ENCODE measurements at regions not wholly inside any gene's neighbourhood (a gene's known extent, or its start where the extent isn't known, plus 50 kb on each side); places are given as distances from the start of the nearest gene placed in this dataset.
"Not testable (repeated sequence)": the region's sequence is repeated elsewhere in the genome, so short reads cannot be mapped to it uniquely, and the experiment has no call there.

DNA sequence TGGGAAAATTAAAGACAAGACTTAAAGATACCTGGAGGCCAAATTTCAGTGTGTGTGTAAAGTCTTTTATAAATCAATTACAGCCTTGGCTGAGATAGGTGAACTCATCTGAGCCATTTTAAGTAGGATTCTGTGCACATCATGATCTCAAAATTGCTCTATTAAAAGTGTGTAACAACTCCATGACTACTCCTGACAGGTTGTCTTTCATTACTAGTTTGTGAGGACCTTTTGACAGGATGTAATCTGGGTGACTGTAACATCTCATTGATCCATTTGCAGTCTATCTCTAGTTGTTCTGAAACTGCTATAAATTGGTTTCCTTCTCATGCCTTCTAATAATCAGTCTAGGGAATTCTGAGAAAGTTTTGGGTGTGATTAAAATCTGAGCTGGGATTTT is 753.3 kb downstream of the SLITRK5 start:
- DNase-seq (ENCODE audit: low spot score), result no peak

DNA sequence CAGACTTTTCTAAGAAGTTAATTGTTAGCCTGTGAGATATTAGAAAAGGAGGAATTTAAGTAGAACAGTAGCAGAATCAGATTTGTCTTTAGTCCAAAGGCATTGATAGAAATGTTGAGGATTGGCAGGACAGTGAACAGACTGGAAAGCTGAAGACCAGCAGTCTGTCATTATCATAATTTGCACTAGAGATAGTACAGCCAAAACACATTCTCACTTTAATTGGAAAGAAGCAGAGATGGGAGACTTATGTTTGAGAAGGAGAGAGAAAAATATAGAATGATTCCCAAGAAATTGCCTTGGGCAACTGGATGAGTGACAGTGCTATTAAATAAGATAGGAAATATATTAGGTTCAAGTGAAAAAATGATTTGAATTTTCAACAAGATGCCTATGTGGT is 755.5 kb downstream of the SLITRK5 start:
- DNase-seq (ENCODE audit: low spot score), result no peak

DNA sequence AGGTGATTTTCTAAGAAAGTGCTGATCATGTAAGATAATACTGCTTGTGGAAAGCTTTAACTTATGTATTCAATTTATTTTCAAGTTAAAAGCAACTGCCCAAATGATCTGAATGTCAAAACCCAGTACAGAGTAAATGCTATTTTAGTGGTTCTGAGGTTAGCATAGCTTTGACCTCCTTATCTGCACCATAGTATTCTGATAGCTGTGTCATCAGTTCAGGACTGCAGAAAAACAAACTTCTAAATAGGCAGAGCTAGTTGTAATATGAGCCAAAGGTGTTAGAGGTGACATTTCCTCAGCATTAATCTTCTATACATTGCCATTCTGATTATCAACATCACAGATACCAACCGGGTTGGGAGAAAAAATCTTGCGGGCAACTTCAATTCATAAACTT is 758.7 kb downstream of the SLITRK5 start:
- DNase-seq (ENCODE audit: low spot score), result no peak

DNA sequence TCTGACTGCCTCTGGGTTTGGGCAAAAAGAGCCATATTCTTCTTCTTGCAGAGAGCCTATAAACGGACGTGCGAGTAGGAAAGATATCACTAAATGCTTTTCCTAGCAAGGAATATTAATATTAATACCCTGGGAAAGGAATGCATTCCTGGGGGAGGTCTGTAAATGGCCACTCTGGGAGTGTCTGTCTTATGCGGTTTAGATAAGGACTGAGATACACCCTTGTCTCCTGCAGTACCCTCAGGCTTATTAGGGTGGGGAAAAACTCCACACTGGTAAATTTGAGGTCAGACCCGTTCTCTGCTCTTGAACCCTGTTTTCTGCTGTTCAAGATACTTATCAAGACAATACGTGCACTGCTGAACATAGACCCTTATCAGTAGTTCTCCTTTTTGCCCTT is 763.8 kb downstream of the SLITRK5 start:
- DNase-seq (ENCODE audit: low spot score), result no peak

DNA sequence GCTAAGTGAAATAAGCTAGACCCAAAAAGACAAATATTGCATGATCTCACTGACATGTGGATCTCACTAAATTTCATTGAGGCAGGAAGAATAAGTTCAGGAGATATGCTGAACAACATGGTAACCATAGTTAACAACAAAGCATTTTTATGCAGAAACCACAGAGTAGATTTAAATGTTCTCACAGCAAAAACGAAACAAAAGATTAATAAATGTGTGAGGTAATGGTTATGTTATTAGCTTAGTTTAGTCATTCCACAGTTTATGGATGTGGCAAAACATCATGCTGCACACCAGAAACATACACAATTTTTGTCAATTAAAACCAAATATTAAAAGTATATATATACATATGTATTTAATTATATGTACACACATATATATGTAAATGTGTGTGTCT is 765.8 kb downstream of the SLITRK5 start:
- DNase-seq (ENCODE audit: low spot score), result no peak

DNA sequence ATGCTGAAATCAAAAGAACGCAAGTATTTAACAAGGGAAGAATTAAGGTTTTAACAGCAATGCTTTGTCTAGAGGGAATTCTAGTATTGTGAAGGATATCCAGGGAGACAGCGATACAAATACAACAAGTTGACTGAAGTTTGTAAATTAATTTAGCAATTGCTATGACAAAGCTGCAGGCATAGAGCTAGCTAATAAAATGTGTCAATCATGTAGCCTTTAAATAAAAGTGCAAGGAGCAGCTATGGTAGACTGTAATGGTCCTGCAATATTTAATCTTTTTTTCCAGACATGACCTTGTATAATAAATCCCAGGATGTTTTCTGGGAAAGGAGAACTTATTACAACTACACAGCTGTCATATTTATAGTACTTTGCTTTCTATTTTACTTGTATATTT is 779.3 kb downstream of the SLITRK5 start:
- DNase-seq (ENCODE audit: low spot score), result no peak

DNA sequence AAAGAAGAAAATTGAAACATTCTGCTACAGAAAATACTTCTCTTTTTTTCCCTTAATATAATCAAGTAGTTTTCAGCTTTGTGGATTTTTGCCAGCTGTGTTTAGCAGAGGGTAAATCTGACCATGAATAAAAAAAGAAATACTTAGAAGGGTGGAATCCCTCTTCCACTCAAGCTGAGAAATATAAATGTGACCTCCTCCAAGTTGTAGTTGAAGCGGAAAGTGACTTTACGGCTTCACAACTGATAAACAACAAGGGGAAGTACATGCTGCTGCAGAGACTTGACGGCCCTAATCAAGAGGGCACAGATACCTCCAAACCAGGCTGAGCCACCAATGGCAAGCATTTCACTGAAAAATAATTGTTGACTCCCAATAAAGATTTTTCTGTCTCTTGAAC is 785.0 kb downstream of the SLITRK5 start:
- no peak for DNase-seq (ENCODE audit: low spot score)

DNA sequence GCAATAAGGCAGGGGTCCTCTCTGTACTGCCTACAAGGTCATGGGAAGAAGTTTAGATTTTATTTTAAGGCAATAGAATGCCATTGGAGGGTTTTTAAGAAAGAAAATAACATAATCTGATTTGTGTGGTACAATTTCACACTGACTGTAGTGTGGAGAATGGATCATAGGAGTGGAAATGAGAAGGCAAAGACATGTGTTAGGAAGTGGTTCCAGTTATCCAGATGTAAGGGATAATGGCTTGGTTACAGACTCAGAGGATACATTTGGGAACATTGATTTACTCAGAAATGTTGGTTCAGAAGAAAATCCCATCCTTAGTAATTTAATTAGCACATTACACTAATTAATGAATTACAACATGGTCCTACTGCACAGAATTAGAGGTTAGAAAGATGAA is 788.2 kb downstream of the SLITRK5 start:
- no peak for DNase-seq (ENCODE audit: low spot score)

DNA sequence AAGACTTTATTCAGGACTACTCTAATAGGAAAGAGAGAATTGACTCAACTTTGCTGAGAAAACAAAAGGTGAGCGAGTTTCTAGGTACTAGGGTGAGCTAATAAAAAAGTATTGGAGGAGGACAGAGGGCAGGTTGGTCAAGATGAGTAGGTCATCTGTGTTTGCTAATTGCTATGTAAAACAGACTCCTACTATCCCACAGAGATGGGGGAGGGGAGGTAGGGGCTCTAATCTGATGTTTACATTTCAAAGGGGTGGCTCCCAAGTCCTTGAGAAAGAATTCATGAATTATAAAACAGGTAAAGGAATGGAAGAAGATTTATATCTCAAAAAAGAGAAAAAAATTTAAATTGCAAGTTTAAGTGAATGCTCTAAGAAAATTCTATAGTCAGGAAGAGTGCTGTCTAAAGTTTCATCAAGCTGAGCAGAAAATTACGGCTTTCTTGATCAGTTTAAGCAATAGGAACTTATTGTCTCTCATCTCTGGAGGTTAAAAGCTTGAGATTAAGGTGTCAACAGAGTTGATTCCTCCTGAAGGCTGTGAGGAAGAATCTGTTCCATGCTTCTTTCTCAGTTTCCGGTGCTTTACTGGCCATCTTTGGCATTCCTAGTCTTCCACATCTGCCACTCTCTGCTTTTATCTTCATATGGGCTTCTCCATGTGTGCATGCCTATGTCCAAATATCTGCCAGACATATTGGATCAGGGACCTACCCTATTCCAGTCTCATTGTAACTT is 790.3 kb downstream of the SLITRK5 start:
- no peak for DNase-seq (ENCODE audit: low spot score)

DNA sequence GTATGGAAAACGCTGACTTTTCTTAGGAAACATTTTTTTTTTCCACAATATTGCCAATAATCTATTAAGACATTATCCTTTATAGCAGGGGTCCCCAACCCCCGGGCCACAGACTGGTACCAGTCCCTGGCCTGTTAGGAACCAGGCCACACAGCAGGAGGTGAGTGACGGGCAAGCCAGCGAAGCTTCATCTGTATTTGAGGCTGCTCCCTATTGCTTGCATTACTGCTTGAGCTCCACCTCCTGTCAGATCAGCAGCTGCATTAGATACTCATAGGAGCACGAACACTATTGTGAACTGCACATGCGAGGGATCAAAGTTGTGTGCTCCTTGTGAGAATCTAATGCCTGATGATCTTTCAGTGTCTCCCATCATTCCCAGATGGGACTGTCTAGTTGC is 793.7 kb downstream of the SLITRK5 start:
- DNase-seq (ENCODE audit: low spot score), result no peak

DNA sequence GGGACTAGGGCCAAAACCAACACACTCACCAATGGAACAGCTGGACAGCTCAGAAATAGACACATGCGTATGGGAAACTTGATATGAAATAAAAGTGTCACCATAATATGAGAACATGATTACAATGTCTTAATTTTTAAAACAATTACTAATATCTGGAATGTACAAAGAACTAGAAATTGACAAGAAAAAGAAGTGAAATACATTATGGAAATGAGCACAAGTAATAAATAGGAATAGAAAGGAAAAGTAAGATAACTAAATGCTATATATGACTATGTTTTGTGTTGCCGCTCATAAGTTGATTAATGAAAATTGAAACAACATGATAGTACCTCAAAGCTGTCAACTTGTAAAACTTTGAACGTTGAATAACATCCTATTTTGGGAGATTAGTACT is 801.1 kb downstream of the SLITRK5 start:
- DNase-seq (ENCODE audit: low spot score), result no peak

DNA sequence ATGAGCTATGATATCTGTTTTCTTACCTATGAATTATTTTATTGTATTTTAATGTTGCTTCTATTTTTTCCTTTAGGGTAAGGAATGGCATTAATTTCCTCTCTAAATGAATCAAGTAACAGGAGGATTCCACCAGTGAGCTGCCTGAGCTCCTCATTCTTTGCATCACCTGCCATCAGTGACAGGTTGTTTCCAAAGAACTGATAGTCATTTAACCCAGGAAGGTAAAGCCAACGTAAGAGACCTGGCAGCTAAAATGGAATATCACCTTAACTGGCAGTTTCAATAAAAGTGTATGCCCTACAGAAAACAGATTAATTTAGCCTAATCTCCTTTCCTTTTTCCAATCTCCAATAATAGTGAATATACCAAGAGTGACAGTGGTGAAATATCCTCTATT is 812.0 kb downstream of the SLITRK5 start:
- no peak for DNase-seq (ENCODE audit: low spot score)

DNA sequence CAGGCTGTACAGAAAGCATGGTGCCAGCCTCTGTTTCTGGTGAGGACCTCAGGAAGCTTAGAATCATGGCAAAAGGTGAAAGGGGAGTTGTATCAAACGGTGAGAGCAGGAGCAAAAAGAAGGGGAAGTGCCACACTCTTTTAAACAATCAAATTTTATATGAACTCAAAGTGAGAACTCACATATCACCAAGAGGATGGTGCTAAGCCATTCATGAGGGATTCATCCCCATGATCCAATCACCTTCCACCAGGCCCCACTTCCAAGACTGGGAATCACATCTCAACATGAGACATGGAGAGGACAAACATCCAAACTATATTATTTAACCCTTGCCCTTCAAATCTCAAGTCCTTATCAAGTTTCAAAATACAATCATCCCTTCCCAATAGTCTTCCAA is 836.7 kb downstream of the SLITRK5 start:
- DNase-seq (ENCODE audit: low spot score), result no peak

DNA sequence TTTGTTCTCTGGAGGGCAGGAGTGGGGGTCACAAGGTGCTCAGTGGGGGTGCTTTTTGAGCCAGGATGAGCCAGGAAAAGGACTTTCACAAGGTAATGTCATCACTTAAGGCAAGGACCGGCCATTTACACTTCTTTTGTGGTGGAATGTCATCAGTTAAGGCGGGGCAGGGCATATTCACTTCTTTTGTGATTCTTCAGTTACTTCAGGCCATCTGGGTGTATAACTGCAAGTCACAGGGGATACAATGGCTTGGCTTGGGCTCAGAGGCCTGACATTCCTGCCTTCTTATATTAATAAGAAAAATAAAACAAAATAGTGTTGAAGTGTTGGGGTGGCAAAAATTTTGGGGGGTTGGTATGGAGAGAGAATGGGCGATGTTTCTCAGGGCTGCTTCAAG is 841.8 kb downstream of the SLITRK5 start:
- not testable (repeated sequence) for DNase-seq (ENCODE audit: low spot score)

DNA sequence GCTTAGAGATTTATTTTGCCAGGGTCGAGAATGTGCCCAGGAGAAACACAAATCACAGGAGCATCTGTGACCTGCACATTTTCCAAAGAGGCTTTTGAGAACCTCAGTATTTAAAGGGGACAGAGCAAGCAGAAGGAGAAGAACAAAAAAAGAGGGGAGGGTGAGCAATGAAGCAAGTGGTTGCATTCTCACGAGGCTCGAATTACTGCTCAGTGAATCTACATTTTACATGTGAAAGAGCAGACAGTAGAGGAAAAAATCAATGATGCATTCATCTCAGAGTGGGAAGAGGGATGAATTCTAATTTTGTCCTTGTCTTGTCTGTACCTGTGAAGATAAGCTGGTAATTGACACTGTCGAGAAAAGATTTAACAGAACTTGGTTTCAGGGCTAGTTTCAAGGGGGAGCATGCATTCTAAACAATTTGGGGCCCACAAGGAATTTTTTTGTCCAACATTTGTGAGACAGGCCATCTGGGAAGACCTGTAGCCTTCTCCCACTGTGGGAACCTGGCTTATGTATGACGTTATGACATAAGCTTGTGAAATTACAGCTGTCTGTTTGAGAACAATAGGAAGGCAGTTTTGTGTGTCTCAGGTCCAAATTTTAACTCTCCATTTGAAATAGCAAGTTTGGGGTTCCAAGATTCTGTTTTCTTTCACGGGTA is 855.1 kb downstream of the SLITRK5 start:
- DNase-seq (ENCODE audit: low spot score), result no peak

DNA sequence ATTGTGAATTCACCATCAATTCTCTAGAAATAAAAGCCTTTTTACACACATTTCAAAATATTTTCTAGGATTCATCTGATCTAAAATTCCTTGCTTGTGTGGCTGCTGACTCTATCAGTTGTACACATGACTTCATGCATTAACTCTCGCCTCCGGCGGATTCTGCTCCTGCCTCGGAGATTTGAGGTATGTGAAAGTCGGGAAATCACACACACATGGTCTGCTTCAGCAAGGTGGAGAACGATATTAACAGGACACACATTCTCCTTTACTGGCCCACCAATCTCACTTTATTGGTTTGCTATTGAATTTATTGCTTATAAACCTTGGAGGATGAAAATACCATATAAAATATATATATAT is 855.7 kb downstream of the SLITRK5 start:
- DNase-seq (ENCODE audit: low spot score), result no peak

DNA sequence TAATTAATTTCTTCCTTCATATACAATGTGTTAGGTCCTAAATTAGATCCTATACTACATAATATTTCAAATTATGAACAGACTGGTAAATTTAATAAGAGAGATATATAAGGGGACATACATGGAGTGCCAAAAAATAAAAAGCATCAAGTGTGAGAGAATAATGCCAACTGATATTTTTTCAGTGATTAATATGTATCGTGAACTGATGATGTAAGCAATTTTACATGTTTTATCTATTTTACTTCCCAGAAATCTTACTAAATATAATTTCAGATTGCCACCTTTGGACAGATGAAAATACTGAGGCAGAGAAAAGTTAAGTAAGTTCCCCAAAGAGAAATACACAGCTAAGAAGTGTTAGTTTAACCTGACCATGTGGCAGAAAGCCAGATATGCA is 870.8 kb downstream of the SLITRK5 start:
- no peak for DNase-seq (ENCODE audit: low spot score)

DNA sequence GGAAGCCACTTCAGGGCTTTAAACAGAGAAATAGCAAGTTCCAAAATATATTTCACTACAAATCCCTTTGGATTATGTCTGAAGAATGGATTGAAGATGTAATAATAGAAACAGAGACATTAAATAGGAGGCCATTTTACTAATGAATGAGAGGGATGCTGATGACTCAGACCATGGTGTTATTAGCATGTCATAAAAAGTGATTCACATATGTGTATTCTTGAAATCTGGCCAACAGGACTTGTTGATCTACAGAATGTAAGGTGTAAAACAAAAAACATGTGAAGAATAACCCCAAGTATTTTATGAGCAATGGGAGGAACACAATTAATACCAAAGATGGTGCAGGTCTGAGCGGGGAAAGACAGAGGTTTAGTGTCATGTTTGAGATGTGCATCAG is 873.7 kb downstream of the SLITRK5 start:
- DNase-seq (ENCODE audit: low spot score), result no peak

DNA sequence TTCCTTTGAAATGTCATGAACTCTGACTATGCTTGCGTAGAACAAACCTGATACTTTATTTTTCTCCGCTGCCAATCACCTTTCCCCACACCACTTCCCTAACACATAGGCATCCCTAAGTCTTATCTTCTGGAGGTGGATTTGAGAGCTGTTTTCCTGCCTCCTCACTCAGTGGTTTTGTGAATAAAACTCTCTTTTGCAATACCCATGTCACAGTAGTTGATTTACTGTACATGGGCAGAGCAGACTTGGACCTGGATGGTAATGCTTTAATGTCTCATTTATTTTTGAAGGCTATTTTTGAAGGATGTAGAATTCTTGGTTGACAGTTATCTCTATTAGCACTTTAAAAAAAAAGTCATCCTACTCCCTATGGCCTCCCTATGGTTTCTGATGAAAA is 881.8 kb downstream of the SLITRK5 start:
- DNase-seq (ENCODE audit: low spot score), result no peak

DNA sequence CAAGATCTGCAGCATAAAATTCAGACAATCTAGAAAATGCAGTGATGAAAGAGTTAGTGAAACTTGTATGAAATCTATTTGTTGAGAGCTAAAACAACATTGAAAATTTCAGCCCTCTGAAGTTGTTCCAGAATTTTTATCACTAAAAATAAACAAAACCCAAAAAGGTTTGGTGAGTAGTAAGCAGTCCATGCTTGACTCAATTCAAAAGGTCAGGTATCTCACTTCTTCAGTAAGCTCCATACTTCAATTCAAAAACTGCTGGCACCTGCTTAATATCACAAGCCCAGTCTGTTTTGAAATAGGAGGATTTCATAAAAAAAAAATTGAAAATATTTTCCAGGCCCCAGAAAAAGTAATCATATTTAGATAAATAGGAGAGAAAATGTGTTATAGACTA is 894.4 kb downstream of the SLITRK5 start:
- no peak for DNase-seq (ENCODE audit: low spot score)

DNA sequence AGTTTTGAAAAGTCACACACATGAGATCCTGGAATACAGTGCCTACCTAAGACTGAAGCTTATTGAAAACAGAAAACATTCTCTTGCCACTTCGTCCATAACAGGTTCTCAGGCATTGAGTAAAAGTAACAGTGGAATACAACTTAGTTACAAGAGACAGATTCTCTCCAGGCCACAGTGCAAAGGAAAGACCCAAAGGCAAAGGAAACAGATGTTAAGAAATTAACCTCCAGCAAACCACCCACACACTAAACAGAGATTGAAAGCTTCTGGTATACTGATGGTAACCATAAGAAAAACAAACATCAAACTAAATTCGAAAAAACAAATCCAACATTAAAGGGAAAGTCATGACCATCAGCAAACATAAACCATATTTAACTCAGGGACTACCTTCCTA is 914.7 kb downstream of the SLITRK5 start:
- DNase-seq (ENCODE audit: low spot score), result no peak

DNA sequence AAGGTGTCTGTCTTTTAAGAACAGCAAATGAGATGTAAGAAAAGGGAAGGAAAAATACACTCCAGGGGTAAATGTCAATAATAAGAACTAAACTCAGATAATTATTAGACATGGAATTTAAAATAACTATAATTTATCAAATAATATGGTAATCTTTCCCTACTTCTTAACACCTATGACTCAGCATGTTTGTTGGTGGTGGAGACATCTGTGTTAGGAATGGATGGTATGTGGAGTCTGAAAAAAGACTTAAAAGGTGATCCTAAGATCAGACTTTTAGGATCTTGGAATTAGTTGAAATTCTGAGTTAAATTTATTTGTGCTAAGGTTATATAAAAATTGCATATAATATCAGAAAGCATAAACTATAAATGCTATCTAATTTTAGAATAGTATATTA is 915.1 kb downstream of the SLITRK5 start:
- DNase-seq (ENCODE audit: low spot score), result no peak

DNA sequence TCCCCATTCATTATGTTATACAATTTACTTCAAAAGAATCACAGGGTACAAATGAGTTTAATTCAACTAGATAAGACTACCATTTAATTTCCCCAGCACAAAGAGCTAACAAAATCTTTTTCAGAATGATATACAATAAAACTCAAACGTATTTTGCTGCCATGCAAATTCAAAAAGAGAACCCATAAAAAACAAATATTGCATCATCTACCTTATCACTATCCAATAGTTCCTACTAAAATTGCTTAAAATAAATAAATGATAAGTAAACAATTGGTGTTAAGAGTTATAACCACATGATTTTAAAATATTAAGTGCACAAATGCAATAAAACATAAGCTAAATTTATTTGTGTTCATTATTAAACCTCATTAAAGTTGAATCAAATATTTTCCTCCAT is 919.4 kb downstream of the SLITRK5 start:
- DNase-seq (ENCODE audit: low spot score), result no peak

DNA sequence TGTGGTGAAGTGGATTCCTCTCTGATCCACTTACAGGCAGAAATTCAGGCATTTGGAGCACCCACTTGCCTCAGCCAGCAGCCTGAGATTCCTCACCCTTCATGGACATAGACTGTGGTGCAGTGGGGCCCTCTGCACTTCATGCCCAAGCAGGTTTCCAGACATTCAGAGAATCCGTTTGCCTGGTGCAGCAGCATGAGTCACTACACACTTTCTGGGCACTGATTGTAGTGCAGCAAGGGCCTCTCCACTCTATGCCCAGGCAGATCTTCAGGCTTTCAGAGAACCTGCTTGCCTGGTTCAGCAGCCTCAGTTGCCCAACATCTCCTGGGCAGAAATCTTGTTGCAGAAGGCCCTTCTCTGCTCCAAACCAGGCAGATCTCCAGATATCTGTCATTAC is 920.9 kb downstream of the SLITRK5 start:
- no peak for DNase-seq (ENCODE audit: low spot score)

Data from AG08396 (cell line).